ENCODE measurements at regions not wholly inside any gene's neighbourhood (a gene's known extent, or its start where the extent isn't known, plus 50 kb on each side); places are given as distances from the start of the nearest gene placed in this dataset.

DNA sequence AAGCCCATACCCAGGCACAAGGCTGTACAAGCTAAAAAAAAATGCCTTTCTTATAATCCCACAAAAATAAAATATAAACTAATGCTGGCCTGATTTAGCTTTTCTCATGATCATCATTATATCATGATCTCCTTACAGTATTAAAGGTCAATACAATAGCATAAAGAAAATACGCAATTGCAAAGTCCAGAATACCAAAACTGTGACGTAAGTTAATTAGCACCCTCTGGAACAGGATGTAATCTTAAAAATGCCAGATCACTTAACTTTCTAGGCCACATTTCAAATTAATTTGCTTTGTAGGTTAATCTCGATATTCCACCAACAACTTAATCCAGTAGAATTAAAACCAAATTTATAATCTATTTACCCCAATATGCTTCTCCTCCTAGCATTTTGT is 444.2 kb upstream of the CYLC2 start:
- no peak for DNase-seq
- H3K4me1 ChIP-seq (ENCODE audit: control insufficient read depth, insufficient read depth, low read depth, low read length) = no peaks in the 10 kb centered on the region
- no peak overlapping the region for H3K4me2 ChIP-seq (ENCODE audit: low read length, poor library complexity, severe bottlenecking)
- no peak overlapping the region for H3K4ac ChIP-seq (ENCODE audit: low read depth in 1 of 2, low read length in 2 of 2)
- no peak overlapping the region for H3K4me3 ChIP-seq (ENCODE audit: insufficient read depth in 1 of 2, low read depth in 1 of 2, low read length in 2 of 2)
- H2BK5ac ChIP-seq (ENCODE audit: low read depth, low read length, poor library complexity, severe bottlenecking) = no peak overlapping the region
- no peaks in the 10 kb centered on the region for H3K36me3 ChIP-seq (ENCODE audit: control insufficient read depth in 1 of 2, insufficient read depth in 2 of 2, low read depth in 1 of 2, low read length in 2 of 2)
- H2AK5ac ChIP-seq (ENCODE audit: low read length, severe bottlenecking) = no peak overlapping the region
- peaks cover 32% of the 10 kb centered on the region for H3K9me3 ChIP-seq (ENCODE audit: control insufficient read depth, low read length)
- no peak overlapping the region for H2BK15ac ChIP-seq (ENCODE audit: low read depth, poor library complexity, severe bottlenecking)
- H3K14ac ChIP-seq (ENCODE audit: low read length in 2 of 2) = no peak overlapping the region
- no peaks in the 10 kb centered on the region for H3K27me3 ChIP-seq (ENCODE audit: control insufficient read depth in 1 of 2, insufficient read depth in 1 of 2, low read length in 2 of 2)
- 80% methylated on average over 3 of the region's 3 CpGs for WGBS
- H3K18ac ChIP-seq (ENCODE audit: low read depth in 1 of 2, low read length in 2 of 2) = no peak overlapping the region
- H4K8ac ChIP-seq (ENCODE audit: low read length) = no peak overlapping the region
- no peak overlapping the region for H3K27ac ChIP-seq (ENCODE audit: low read length, poor library complexity, severe bottlenecking)
- no peaks in the 10 kb centered on the region for H3K79me1 ChIP-seq (replicated peaks; ENCODE audit: low read length, poor library complexity, severe bottlenecking)
- H3K9ac ChIP-seq (ENCODE audit: low read length) = no peak overlapping the region
- no peak overlapping the region for H4K91ac ChIP-seq (ENCODE audit: low read length)
- no peak overlapping the region for H2AFZ ChIP-seq (ENCODE audit: low read depth, low read length)
- H3K23ac ChIP-seq (ENCODE audit: low read length in 2 of 2) = no peak overlapping the region
- no peak overlapping the region for H2BK120ac ChIP-seq (ENCODE audit: low read depth, low read length)
- no peak overlapping the region for H2BK12ac ChIP-seq (ENCODE audit: low read length in 2 of 2)

DNA sequence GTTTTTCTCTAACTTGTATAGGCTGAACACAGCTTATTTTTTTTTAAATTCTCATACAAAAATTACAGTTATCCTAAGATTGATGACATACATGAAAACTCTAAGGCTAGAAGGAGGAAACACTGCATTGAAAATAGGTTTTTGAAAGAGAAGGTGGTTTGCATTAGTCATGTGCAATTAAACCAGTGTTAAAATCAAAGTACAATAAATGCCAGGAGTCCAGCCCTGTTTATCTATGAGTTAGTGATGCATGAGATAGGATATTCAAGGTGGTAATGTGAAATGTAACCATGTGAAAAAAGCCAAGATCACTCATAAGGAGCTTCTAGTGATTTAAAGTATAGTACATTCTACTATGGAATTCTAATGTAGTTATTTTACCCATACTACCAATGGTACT is 444.9 kb upstream of the CYLC2 start:
- H3K27me3 ChIP-seq (ENCODE audit: control insufficient read depth in 1 of 2, insufficient read depth in 1 of 2, low read length in 2 of 2) = no peaks in the 10 kb centered on the region
- no peak overlapping the region for H3K9ac ChIP-seq (ENCODE audit: low read length)
- no peaks in the 10 kb centered on the region for H3K79me1 ChIP-seq (replicated peaks; ENCODE audit: low read length, poor library complexity, severe bottlenecking)
- peaks cover 32% of the 10 kb centered on the region for H3K9me3 ChIP-seq (ENCODE audit: control insufficient read depth, low read length)
- no peak overlapping the region for H2BK120ac ChIP-seq (ENCODE audit: low read depth, low read length)
- no peak overlapping the region for H2BK15ac ChIP-seq (ENCODE audit: low read depth, poor library complexity, severe bottlenecking)
- H3K4ac ChIP-seq (ENCODE audit: low read depth in 1 of 2, low read length in 2 of 2) = no peak overlapping the region
- no peak overlapping the region for H3K23ac ChIP-seq (ENCODE audit: low read length in 2 of 2)
- no peak overlapping the region for H2AK5ac ChIP-seq (ENCODE audit: low read length, severe bottlenecking)
- no peak overlapping the region for H3K4me3 ChIP-seq (ENCODE audit: insufficient read depth in 1 of 2, low read depth in 1 of 2, low read length in 2 of 2)
- H4K91ac ChIP-seq (ENCODE audit: low read length) = no peak overlapping the region
- DNase-seq = no peak
- no peak overlapping the region for H3K14ac ChIP-seq (ENCODE audit: low read length in 2 of 2)
- no peak overlapping the region for H3K18ac ChIP-seq (ENCODE audit: low read depth in 1 of 2, low read length in 2 of 2)
- no peak overlapping the region for H2BK5ac ChIP-seq (ENCODE audit: low read depth, low read length, poor library complexity, severe bottlenecking)
- H3K4me2 ChIP-seq (ENCODE audit: low read length, poor library complexity, severe bottlenecking) = no peak overlapping the region
- H3K27ac ChIP-seq (ENCODE audit: low read length, poor library complexity, severe bottlenecking) = no peak overlapping the region
- no peak overlapping the region for H4K8ac ChIP-seq (ENCODE audit: low read length)
- no peaks in the 10 kb centered on the region for H3K36me3 ChIP-seq (ENCODE audit: control insufficient read depth in 1 of 2, insufficient read depth in 2 of 2, low read depth in 1 of 2, low read length in 2 of 2)
- H2BK12ac ChIP-seq (ENCODE audit: low read length in 2 of 2) = no peak overlapping the region
- no peak overlapping the region for H2AFZ ChIP-seq (ENCODE audit: low read depth, low read length)
- H3K4me1 ChIP-seq (ENCODE audit: control insufficient read depth, insufficient read depth, low read depth, low read length) = no peaks in the 10 kb centered on the region

DNA sequence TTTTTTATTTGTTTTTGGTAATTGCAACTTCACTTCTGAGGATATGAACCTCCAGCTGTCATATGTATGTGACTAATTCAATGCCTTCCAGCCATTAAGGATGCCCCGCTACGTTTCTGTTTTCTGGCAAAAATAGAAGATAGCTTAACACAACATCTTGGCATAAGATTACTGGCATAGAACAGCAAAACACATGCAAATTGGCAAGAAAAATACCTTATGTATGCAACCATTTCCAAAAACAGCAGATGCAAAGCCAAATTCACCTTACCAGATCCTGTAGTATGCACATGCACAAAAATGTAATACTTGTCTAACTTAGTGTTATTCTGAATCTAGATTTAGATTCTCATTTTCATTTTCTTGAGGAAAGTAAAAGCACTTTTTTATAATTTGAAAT is 461.1 kb upstream of the CYLC2 start:
- no peak for DNase-seq
- Histone ChIP-seq H3K4me3 (ENCODE audit: insufficient read depth in 1 of 2, low read depth in 1 of 2, low read length in 2 of 2) (no peak overlapping the region), H2AFZ (ENCODE audit: low read depth, low read length) (no peak overlapping the region), H3K27ac (ENCODE audit: low read length, poor library complexity, severe bottlenecking) (no peak overlapping the region), H3K9me3 (ENCODE audit: control insufficient read depth, low read length) (peaks cover 3% of the 10 kb centered on the region), H2BK15ac (ENCODE audit: low read depth, poor library complexity, severe bottlenecking) (no peak overlapping the region), H3K18ac (ENCODE audit: low read depth in 1 of 2, low read length in 2 of 2) (no peak overlapping the region), H2AK5ac (ENCODE audit: low read length, severe bottlenecking) (no peak overlapping the region), H3K4me2 (ENCODE audit: low read length, poor library complexity, severe bottlenecking) (no peak overlapping the region), H3K4ac (ENCODE audit: low read depth in 1 of 2, low read length in 2 of 2) (no peak overlapping the region), H3K27me3 (ENCODE audit: control insufficient read depth in 1 of 2, insufficient read depth in 1 of 2, low read length in 2 of 2) (no peaks in the 10 kb centered on the region), H2BK12ac (ENCODE audit: low read length in 2 of 2) (no peak overlapping the region), H2BK5ac (ENCODE audit: low read depth, low read length, poor library complexity, severe bottlenecking) (no peak overlapping the region), H3K36me3 (ENCODE audit: control insufficient read depth in 1 of 2, insufficient read depth in 2 of 2, low read depth in 1 of 2, low read length in 2 of 2) (no peaks in the 10 kb centered on the region), H3K79me1 (replicated peaks; ENCODE audit: low read length, poor library complexity, severe bottlenecking) (no peaks in the 10 kb centered on the region), H3K23ac (ENCODE audit: low read length in 2 of 2) (no peak overlapping the region), H3K4me1 (ENCODE audit: control insufficient read depth, insufficient read depth, low read depth, low read length) (no peaks in the 10 kb centered on the region), H4K8ac (ENCODE audit: low read length) (no peak overlapping the region), H3K9ac (ENCODE audit: low read length) (no peak overlapping the region), H3K14ac (ENCODE audit: low read length in 2 of 2) (no peak overlapping the region), H4K91ac (ENCODE audit: low read length) (no peak overlapping the region), H2BK120ac (ENCODE audit: low read depth, low read length) (no peak overlapping the region)
- 78% methylated on average over 2 of the region's 2 CpGs for WGBS

GRCh38 chr9:102521097-102521755 is 473.9 kb upstream of the CYLC2 start:
- Histone ChIP-seq H3K23ac (ENCODE audit: low read length in 2 of 2) (no peak overlapping the region), H3K27me3 (ENCODE audit: control insufficient read depth in 1 of 2, insufficient read depth in 1 of 2, low read length in 2 of 2) (no peaks in the 10 kb centered on the region), H2AK5ac (ENCODE audit: low read length, severe bottlenecking) (no peak overlapping the region), H2BK120ac (ENCODE audit: low read depth, low read length) (no peak overlapping the region), H3K9me3 (ENCODE audit: control insufficient read depth, low read length) (peaks cover 4% of the 10 kb centered on the region), H3K9ac (ENCODE audit: low read length) (no peak overlapping the region), H4K8ac (ENCODE audit: low read length) (no peak overlapping the region), H2BK5ac (ENCODE audit: low read depth, low read length, poor library complexity, severe bottlenecking) (no peak overlapping the region), H2AFZ (ENCODE audit: low read depth, low read length) (no peak overlapping the region), H3K18ac (ENCODE audit: low read depth in 1 of 2, low read length in 2 of 2) (no peak overlapping the region), H3K79me1 (replicated peaks; ENCODE audit: low read length, poor library complexity, severe bottlenecking) (no peaks in the 10 kb centered on the region), H3K4me2 (ENCODE audit: low read length, poor library complexity, severe bottlenecking) (no peak overlapping the region), H3K14ac (ENCODE audit: low read length in 2 of 2) (no peak overlapping the region), H3K27ac (ENCODE audit: low read length, poor library complexity, severe bottlenecking) (no peak overlapping the region), H3K4me3 (ENCODE audit: insufficient read depth in 1 of 2, low read depth in 1 of 2, low read length in 2 of 2) (no peak overlapping the region), H3K36me3 (ENCODE audit: control insufficient read depth in 1 of 2, insufficient read depth in 2 of 2, low read depth in 1 of 2, low read length in 2 of 2) (no peaks in the 10 kb centered on the region), H3K4ac (ENCODE audit: low read depth in 1 of 2, low read length in 2 of 2) (no peak overlapping the region), H3K4me1 (ENCODE audit: control insufficient read depth, insufficient read depth, low read depth, low read length) (no peaks in the 10 kb centered on the region), H4K91ac (ENCODE audit: low read length) (no peak overlapping the region), H2BK12ac (ENCODE audit: low read length in 2 of 2) (no peak overlapping the region), H2BK15ac (ENCODE audit: low read depth, poor library complexity, severe bottlenecking) (no peak overlapping the region)
- WGBS = 79% methylated on average over 3 of the region's 3 CpGs
- DNase-seq = no peak
